Stromal cell of bone marrow (primary cell): ENCODE measurements at regions not wholly inside any gene's neighbourhood (a gene's known extent, or its start where the extent isn't known, plus 50 kb on each side); places are given as distances from the start of the nearest gene placed in this dataset.
"Not testable (repeated sequence)": the region's sequence is repeated elsewhere in the genome, so short reads cannot be mapped to it uniquely, and the experiment has no call there.

ENCODE experiments used
- DNase-seq: peaks from one replicate; pipeline ENCODE4 v3.0.0-alpha.2; 2012; ENCODE audit warnings: low read depth

DNA sequence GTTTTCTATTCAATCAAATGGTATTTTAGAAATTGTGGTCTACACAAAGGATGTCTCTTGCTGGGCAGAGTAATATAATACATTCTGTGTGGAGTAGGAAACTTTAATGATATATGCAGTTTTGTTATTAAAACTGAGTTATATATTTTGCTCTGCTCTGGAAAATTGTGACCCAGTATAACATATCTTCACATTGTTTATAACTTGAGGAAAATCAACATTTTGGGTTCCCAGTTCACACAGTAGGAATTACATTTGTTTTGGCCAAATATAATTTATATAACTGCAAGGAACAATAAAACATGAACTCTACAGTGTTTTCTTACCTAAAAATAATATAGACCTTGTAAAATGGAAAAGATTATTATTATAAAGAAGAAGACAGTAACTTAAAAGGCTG lies 372.4 kb downstream of the OSR1 start:
- no peak for DNase-seq

DNA sequence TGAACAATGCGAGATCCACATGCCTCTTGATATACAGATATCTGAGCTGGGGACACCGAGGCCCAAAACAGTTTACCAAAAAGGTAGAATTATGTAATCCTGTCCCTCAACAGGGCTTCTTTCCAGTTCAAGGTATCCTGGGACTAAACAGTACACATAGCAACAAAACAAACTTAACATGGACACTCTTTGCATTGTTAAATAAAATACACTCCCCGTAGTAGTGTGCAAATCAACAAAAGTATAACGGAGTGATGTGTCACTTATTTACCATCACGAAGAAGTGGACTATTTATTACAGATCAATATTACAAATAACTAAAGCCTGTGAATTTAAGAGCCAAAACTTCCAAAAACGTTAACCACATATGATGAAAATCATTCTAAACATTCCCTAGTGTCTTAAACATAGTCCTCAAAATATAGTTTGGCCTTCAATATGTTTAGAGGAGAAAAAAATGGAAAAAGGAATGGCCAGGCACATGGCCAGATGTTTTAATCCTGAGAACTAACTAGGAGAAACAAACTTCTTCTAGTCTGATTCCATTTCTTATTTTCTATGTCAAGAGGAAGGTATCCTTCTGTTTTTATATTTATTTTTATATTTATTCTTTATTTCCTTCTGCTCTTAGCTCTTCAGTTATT lies 377.5 kb downstream of the OSR1 start:
- no peak for DNase-seq

DNA sequence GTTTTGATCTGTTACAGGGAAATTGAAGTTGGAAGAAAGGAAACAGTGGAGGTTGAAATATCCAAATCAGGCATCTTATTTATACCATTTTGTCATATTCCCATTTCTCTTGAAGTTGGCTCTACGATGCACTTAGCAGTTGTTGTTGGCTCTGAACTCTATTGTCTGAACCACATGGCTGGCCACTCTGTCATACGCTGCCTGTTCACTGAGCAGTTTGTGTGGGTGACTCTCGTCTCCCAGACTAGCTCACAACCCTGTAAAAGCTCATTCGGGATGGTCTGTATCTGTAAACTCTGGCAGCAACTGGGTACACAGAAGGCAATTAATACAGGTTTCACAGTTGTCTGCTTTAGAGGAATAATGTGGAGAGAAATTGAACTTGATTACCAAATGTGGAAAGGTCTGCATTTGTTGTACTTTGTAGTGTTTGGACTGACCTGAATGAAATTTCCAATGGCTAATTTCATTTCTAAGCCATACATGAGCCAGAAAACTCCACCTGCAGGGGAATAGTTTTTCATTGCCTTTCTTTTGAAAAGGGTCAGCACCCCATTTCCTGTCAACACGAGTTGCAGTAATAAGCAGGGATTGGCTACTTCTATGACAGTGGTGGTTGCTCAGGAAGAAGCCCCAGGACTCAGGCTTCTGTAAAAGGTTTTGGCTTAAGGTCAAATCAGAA lies 378.2 kb downstream of the OSR1 start:
- DNase-seq = no peak

DNA sequence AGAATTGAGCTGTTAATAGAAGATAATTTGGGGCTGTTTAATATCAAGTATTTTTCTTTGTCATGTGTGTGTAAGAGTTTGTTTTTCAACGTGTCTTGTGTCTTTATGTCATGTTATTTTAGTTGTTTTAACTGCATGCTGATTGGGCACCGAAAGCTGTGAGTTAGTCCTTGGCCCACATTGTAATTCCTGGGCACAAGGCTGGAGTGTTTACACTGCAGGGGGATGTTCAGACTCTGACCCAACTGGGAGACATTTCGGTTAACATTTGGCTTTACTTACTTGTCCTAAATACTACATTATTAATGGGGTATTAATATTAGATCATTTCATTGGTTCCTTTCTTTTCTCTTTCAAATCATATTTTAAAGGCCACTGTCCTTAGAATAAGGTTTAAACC lies 381.0 kb downstream of the OSR1 start:
- DNase-seq = no peak

DNA sequence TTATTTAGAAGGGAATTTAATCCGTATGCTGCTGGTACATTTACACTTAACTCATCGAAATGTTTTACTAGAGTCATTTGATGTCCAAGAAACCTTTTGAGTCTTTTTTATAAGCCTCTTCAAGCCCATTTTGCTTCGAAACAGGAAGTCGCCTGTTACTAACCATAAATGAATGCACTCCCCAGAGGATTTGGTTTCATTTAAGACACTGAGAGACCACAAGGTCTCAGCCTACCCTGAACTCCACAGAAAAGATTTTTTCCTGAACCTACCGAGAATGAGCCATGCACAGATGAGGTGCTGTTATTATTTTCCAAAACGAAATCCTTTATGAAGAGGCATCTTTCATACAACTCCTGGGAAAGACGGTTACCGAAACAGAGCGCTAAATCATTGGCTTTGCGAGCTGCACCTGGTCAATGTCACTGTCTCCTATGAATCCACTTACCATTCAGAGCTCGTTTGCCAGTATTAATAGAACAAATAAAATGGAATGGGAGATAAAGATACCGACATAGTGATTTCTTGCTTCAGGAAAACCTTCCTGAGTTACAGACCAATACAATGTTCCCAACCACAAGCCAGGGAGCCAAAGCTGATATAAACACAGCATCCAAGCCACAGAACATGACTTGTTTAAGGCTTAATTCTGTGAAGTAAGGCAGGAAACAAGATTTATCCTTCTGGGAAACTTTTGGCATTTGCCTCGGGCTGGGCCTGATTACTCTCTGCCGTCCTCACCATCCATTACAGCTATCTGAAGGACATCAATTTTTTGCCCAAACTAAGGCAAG lies 382.1 kb downstream of the OSR1 start:
- peak; percentile 83 for DNase-seq

DNA sequence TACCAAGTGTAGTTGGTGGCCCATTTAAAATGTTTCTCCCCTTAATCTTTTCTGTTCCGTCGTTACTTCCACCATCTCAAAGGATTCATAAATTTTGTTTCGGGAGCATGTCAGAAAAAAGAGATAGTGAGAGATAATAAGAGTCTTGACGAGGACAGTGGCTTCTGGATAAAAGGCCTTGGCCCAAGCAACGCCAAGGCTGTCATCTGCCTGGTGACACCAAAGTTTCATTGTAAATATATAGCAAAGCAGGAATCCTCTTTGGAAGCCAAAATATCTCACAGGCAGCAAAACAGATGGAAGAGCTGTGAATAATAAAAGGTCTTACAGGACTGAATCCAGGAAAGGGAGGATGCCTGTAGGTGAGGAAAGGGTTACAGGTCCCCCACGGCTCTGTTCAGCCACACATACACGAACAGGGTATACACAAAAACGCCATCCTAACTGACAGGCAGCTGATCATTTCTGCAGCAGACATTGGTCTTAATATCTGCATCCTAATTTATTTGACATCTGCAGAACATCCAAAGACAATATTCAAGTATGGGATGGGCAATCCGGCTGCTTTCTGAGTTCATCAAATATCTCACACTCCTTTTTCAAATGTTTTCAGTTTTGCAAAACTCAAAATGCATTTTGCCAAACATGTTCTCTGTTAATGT lies 382.8 kb downstream of the OSR1 start:
- DNase-seq = no peak

DNA sequence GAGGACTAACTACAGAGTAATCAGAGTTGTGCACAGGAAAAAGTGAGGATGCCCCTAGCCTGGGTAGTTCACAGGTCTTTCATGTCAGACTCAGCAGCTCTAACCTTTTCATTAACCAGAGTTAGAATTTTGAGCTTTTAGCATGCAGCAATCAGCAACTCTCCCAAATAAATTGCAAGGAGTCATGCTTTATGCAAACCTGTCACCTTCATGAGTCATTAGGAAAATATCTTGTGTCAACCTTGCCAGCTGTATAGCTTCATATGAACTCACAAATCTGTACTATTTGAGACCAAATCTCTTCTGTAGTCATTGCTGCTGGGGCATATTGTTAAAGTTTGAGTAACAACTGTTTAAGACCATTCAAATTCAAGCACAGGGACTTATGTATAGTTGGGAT lies 382.3 kb upstream of the NT5C1B start:
- no peak for DNase-seq

DNA sequence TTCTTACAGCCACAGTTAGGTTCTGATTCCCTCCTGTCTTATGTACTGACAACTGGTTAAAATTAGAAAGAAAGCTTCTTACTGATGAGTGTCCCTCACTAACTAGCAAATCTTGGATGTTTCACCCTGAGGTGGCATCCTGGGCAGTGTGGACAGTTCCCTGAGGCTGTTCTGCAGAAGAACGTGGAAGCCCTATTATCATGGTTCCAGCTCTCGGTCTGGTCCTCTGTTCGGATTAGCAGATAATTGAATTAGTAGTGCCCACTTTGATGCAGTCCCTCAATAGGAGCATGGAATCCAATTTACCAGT lies 381.7 kb upstream of the NT5C1B start:
- no peak for DNase-seq

DNA sequence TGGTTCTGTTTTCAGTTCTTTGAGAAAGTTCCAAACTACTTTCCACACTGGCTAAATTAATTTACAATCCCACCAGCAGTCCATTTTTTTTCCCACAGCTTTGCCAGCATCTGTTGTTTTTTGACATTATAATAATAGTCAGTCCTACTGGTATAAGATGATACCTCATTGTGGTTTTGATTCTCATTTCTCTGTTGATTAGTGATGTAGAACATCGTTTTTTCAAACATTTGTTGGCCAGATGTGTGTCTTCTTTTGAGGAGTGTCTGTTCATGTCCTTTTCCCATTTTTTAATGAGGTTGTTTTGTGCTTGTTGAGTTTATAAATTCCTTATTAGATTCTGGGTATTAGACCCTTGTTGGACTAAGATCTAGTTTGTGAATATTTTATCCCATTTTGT lies 376.8 kb upstream of the NT5C1B start:
- DNase-seq = no peak

DNA sequence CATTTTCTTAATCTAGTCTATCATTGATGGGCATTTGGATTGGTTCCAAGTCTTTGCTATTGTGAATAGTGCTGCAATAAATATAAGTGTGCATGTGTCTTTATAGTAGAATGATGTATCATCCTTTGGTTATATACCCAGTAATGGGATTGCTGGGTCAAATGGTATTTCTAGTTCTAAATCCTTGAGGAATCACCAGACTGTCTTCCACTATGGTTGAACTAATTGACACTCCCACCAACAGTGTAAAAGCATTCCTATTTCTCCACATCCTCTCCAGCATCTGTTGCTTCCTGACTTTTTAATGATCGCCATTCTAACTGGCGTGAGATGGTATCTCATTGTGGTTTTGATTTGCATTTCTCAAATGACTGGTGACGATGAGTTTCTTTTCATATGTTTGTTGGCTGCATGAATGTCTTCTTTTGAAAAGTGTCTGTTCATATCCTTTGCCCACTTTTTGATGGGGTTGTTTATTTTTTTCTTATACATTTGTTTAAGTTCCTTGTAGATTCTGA lies 374.4 kb upstream of the NT5C1B start:
- DNase-seq = not testable (repeated sequence)

DNA sequence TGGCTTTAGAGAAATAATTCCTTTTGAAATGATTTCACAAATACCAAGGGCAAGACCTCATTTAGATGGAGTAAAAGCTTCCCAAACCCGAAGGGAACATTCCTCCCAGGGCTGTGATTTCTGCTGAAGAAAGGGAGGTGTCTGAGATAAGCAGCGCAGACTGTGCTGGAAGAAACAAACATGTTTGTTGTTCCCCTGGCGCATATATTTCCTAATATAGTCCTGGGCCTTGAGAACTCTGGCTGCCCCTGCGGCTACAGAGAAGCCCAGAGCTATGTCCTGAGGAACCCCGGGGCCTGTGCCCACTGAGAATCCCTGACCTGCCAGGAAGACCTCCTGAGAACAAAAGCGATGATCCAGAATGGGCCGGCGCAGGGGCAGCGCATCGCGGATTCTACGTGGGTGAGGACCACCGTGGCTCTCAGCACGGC lies 372.6 kb upstream of the NT5C1B start:
- no peak for DNase-seq

DNA sequence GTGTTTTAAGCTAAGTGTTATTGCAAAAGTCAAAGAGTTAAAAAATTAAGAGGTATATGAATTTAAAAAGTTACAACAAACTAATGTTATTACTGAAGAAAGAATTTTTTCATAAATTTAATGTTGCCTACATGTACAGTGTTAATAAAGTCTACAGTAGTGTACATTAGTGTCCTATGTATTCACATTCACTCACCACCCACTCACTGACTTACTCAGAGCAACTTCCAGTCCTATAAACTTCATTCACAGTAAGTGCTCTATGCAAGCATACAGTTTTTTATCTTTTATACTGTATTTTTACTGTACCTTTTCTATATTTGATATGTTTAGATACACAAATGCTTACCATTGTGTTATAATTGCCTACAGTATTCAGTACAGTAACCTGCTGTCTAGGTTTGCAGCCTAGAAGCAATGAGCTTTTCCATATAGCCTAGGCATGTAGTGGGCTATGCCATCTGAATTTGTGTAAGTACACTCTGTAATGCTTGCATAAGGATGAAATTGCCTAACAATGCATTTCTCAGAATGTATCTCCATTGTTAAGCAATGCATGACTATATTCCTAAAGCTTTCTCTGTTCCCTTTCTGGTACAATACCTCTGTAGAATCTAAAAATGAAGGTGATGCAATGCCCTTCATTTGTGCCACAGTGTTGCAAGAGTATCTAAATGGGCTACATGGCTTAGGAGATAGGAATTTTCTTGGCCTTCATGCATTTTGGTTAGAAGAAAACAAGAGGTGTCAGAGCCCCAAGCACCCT lies 370.8 kb upstream of the NT5C1B start:
- no peak for DNase-seq

DNA sequence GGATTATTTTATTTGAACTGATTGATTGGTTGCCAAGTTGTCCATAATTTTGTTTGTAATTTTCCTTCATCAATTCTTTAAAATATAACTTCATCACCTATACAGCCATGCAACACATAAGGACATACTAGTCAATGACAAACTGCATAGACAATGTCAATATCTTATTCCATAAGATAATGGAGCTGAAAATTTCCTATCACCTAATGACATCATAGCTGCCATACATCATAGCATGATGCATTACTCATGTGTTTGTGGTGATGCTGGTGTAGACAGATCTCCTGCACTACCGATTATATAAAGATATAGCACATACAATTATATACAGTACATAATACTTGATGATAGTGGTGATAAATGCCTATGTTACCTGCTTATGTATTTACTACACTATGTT lies 369.8 kb upstream of the NT5C1B start:
- DNase-seq = no peak

DNA sequence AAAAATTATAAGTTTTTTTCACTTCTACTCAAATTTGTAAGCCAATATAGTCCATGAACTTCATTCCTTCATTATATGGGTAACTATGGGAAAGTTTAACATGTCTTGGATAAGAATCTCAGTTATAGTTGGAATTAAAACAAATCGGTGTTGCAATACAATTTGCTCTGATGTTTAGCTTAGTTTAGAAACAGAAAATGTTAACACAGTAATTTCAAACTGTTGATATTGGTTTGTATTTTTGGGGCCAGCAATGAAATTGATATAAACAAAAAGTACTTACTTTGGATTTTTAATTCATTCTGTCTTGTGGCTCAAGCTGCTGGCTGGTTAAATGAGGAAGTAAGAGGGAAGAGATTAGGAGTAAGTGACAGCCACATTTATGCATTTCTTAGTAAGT lies 368.5 kb upstream of the NT5C1B start:
- DNase-seq = no peak

DNA sequence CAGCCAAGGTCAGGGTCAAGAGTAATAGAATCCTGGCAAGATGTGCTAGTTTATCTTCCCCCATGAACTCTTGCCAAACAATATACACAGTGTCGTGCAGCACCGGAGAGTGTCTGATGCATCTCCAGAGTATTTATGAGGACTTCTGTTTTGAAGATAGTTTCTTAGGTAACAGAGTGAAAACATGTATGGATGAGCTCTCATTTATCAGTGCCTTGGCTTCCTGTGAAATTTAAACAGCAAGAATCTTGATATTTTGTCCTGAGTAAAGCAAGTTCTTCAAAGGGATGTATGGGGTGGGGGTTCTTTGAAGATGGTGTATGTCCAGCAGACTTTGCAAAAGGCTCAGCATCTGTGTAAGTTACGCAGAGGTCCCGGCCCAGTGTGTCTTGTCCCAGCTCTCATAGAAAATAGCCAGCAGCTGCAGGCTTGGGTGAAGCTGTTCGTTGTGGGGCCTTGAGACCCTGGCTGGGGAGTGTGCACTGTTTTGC lies 361.0 kb upstream of the NT5C1B start:
- DNase-seq = peak; percentile 25

DNA sequence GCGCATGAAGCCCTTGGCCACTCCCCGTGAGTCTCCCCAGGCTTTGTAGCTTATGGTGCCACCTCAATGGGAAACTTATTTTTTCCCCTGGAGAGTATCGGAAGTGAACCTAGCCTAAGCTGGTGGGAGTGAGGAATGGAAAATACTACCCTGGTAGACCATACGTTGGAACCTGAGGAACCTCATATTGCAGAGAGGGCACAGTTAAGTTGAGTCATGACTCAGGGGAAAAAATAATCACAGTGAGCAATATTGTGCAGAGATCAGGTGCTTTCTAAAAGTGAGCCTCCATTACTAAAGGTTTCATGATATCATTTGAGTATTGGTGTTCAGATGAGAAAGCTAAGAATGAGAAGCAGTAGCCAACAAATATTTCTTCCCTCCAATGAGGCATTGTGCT lies 360.5 kb upstream of the NT5C1B start:
- no peak for DNase-seq

DNA sequence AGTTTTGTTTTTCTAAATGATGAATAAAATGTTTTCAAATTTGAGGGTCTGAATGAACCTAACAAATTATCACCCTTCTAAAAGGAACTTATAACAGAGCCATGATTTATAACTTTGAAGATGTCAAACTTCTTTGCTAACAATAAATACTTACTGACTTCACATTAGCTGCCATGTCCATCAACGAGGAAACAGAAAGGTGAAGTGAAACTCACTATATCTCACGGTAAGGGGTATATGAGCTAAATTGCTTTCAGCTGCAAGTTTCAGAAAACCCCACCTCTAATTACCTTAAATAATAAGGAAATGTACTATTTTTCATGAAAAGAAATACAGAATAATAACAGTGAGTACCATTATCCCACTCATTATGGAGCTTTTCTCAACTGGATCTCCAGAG lies 350.8 kb upstream of the NT5C1B start:
- no peak for DNase-seq

DNA sequence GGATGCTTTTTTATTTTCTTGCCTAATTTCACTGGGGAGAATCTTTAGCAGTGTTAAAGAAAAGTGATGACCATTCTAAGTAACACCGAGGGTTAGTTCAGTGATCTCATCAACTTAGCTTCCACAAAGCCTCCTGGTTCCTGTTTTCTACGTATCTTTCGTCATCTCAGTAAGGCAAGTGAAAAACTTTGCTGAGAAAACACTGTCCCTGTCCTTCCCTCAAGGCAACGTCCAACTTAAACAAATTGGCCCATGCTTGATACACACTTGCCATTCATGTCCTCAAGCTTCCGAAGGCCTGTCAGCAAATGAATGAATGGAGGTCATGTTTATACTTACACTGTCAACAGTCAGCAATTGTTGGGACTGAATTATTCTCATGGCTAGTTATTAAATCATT lies 350.4 kb upstream of the NT5C1B start:
- not testable (repeated sequence) for DNase-seq

DNA sequence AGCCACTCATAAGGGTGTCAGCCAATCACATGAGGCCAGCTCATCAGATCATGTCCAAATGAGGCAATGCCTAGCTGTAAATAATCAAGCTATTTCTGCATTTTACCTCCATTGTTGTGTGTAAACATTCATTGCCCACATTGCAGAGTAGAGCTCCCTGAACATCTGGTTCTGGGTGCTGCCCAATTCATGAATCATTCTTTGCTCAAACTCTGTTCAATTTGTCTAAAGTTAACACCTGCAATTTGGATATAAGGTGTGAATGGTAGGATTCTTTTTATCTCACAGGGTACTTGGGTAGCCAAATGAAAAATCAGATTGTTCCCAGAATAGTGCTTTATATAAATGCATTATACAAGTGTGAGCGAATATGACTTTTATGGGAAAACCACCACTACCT lies 345.5 kb upstream of the NT5C1B start:
- DNase-seq = no peak

DNA sequence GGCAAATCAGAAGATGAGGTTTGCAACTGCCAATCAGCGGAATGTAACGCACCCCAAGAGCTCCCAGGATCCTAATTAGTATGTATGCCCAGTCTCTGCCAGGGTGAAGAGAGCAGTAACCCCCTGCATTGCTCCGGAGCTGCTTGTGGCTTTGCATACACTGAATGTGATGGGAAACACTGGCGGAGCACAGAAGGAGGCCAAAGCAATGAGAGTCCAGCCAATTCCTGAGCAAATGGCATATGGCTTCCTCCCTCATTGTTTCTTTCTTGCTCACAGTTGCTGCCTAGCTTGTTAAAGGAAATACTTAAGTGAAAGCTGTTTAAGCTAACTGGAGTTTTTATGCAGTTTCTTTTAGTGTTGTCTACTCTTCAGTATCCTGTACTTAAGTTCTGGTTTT lies 343.5 kb upstream of the NT5C1B start:
- no peak for DNase-seq

DNA sequence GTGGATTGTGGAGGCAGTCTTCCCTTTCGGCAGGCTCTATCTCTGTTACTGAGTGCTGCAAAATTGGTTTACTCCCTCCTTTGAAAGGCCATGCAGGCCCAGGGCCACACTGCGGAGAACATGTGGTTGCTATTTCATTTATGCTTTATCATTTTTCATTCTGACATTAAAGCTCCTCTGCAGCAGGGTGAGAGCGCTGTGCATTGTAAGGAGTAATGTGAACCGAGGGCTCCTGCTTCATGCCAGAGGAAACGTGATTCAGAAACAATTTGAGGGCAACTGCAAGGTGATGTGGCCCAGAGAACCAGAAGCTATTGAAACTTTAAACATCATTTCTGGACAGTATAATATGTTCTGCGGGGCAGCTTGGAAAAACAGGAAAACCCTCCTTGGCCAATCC lies 341.6 kb upstream of the NT5C1B start:
- no peak for DNase-seq
